Activated T-helper 2 cell treated with anti-CD3 and anti-CD28 coated beads, Interferon-gamma antibody, Interleukin-2, Interleukin-4, amounts not matched to agents 10 μg/mL and 5 μg/mL and 100 μg/mL, durations not matched to agents 14 hours and 24 hours and 36 hours (primary cell): ENCODE measurements at regions not wholly inside any gene's neighbourhood (a gene's known extent, or its start where the extent isn't known, plus 50 kb on each side); places are given as distances from the start of the nearest gene placed in this dataset.

Experiments used
- DNase-seq: peaks from one replicate; pipeline ENCODE4 v3.0.0; 2021; ENCODE audit warnings: low spot score
- H3K27ac Mint-ChIP-seq: one replicate; pipeline ENCODE4 v1.8.0; 2021; ENCODE audit warnings: mixed read lengths
- H3K27me3 Mint-ChIP-seq: one replicate; pipeline ENCODE4 v1.8.0; 2021; ENCODE audit warnings: low read depth, mixed read lengths
- H3K36me3 Mint-ChIP-seq: one replicate; pipeline ENCODE4 v1.8.0; 2021; ENCODE audit warnings: low read depth, mixed read lengths
- H3K4me1 Mint-ChIP-seq: one replicate; pipeline ENCODE4 v1.8.0; 2021; ENCODE audit warnings: low read depth, mixed read lengths
- H3K4me3 Mint-ChIP-seq: one replicate; pipeline ENCODE4 v1.8.0; 2021; ENCODE audit warnings: low read depth, mild to moderate bottlenecking, moderate library complexity, mixed read lengths
- H3K9me3 Mint-ChIP-seq: one replicate; pipeline ENCODE4 v1.8.0; 2021; ENCODE audit warnings: mixed read lengths
- intact Hi-C: fragments of 100-400 bp; cut with micrococcal nuclease; formaldehyde crosslinking; loops from one replicate; pipeline ENCODE4 v1.15.1; 2023

DNA sequence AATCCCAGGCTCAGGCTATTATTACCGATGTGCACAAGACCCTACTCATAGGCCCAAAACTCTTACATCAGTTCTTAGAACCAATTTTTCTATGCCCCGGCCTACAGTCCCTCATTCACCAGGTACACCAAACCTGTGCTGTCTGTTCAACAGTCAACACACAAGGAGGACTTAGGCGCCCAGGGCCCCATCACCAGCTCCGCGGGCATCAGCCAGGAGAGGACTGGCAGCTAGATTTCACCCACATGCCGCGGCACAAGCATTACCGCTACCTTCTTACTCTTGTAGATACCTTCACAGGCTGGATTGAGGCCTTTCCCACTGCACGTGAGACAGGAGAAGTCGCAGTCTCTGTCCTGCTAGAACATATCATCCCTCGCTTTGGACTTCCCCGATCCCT is 962.5 kb downstream of the RPA4 start:
- DNase-seq = no peak
- Mint-ChIP-seq H3K9me3 (peaks cover 47% of the 10 kb centered on the region), H3K27me3 (no peaks in the 10 kb centered on the region), H3K27ac (no peak overlapping the region), H3K36me3 (no peaks in the 10 kb centered on the region), H3K4me1 (no peaks in the 10 kb centered on the region), H3K4me3 (no peak overlapping the region)
- intact Hi-C loops = no loop called here

DNA sequence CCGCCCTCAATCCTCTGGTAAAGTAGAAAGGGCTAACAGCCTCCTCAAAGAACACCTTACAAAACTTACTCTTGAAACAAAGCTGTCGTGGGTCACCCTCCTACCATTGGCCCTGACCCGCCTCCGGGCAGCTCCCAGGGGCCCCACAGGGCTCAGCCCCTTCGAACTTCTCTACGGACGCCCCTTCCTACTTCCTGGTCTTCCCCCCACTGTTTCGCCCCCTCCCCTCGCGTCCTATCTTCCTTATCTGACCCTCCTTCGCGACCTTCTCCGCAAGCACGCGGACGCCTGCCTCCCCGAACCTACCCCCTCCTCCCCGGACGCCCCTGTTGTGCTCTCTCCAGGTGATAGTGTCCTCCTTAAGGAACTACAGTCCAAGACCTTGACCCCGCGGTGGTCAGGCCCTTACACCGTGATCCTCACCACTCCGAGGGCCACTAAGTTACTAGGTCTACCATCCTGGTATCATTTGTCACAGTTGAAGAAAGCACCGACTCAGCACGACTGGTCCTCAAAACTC is 963.1 kb downstream of the RPA4 start:
- peaks cover 47% of the 10 kb centered on the region for H3K9me3 Mint-ChIP-seq
- H3K4me3 Mint-ChIP-seq = no peak overlapping the region
- H3K27me3 Mint-ChIP-seq = no peaks in the 10 kb centered on the region
- no peak overlapping the region for H3K27ac Mint-ChIP-seq
- intact Hi-C loops = no loop called here
- no peaks in the 10 kb centered on the region for H3K4me1 Mint-ChIP-seq
- no peaks in the 10 kb centered on the region for H3K36me3 Mint-ChIP-seq
- no peak for DNase-seq

DNA sequence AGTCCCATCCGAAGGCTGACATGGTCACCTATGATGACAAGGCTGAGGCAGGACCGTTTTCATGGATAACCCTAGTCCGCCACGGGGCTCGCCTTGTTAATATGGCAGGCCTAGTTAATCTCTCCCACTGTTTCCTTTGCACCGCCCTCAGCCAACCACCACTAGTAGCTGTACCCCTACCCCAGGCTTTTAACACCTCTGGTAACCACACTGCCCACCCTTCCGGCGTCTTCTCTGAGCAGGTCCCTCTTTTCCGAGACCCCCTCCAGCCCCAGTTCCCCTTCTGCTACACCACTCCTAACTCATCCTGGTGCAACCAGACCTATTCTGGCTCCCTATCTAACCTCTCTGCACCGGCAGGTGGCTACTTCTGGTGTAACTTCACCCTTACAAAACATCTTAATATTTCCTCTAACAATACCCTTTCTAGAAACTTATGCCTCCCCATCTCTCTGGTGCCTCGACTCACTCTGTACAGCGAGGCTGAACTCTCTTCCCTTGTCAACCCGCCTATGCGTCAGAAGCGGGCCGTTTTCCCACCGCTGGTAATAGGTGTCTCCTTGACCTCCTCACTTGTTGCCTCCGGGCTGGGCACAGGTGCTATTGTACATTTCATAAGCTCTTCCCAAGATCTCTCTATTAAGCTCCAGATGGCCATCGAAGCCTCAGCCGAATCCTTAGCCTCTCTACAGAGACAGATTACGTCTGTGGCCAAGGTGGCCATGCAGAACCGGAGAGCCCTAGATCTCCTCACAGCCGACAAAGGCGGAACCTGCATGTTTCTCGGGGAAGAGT is 964.4 kb downstream of the RPA4 start:
- intact Hi-C loops = no loop called here

DNA sequence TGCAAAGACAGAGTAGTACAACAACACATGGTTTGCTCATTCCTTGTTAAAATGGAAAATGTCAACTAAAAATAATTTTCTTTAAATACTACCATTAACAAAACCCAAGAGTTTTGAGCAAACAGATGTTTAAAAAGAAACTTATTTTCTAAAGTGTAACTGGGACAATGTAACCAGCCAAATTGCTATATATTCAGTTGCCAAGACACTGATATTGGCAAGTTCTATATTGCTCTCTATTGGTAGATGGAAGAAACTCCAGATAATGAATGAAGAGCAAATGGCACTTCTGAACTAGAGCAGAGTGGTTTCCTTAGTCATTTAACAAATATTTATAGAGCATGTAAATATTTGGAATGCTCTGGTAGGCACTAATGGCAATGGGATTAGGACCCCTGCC is 966.2 kb downstream of the RPA4 start:
- DNase-seq = no peak
- no peaks in the 10 kb centered on the region for H3K36me3 Mint-ChIP-seq
- peaks cover 28% of the 10 kb centered on the region for H3K9me3 Mint-ChIP-seq
- intact Hi-C loops = no loop called here
- no peak overlapping the region for H3K27ac Mint-ChIP-seq
- H3K4me3 Mint-ChIP-seq = no peak overlapping the region
- no peaks in the 10 kb centered on the region for H3K4me1 Mint-ChIP-seq
- no peaks in the 10 kb centered on the region for H3K27me3 Mint-ChIP-seq

More for the DNA sequence above, 964.4 kb downstream of the RPA4 start:
- Mint-ChIP-seq H3K9me3 (peaks cover 40% of the 10 kb centered on the region), H3K36me3 (no peaks in the 10 kb centered on the region), H3K27ac (no peak overlapping the region), H3K27me3 (no peaks in the 10 kb centered on the region), H3K4me3 (no peak overlapping the region), H3K4me1 (no peaks in the 10 kb centered on the region)
- no peak for DNase-seq

DNA sequence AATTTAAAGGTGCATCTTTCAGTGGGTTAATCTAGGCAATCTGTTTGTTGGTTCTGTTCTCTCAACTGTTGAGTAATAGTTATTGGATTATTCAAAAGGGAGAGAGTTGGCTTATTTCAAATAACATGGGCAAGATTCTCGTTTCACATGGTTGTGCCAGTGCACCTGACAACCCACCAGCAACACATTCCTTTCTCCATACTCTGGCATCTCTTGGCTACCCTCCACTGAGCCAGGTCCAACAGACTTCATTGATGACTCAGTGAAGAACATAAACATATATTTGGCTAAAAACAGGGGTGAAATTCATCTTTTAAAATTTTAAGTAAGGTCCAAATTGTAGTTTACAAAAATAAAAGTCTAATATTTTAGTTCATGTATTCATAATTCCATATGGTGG is 967.2 kb downstream of the RPA4 start:
- Mint-ChIP-seq H3K36me3 (no peaks in the 10 kb centered on the region), H3K4me1 (no peaks in the 10 kb centered on the region), H3K27ac (no peak overlapping the region), H3K4me3 (no peak overlapping the region), H3K9me3 (peaks cover 19% of the 10 kb centered on the region), H3K27me3 (no peaks in the 10 kb centered on the region)
- intact Hi-C loops = no loop called here
- no peak for DNase-seq

DNA sequence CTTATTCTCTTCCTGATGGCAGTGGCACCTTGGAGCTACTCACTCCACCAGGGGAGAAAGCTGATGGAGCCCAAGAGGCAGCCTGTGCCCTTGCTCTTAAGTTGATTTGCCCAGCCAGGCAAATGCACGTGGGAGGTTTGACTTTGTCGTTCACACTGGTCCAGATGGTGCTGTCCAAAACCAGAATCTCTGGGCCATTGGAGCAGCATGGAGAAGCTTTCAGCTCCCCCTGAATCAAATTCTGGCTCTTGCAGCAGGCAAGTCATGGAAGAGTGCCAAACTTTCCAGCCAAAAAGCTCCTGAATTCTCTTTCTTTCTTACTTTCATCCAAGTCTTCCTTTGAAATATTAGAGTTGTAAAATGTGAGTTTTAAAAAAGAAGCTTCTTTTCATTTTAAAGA is 970.4 kb downstream of the RPA4 start:
- no peak overlapping the region for H3K4me3 Mint-ChIP-seq
- DNase-seq = no peak
- H3K27me3 Mint-ChIP-seq = no peaks in the 10 kb centered on the region
- no peaks in the 10 kb centered on the region for H3K4me1 Mint-ChIP-seq
- H3K9me3 Mint-ChIP-seq = peaks cover 4% of the 10 kb centered on the region
- no peak overlapping the region for H3K27ac Mint-ChIP-seq
- no peaks in the 10 kb centered on the region for H3K36me3 Mint-ChIP-seq
- intact Hi-C loops = no loop called here

DNA sequence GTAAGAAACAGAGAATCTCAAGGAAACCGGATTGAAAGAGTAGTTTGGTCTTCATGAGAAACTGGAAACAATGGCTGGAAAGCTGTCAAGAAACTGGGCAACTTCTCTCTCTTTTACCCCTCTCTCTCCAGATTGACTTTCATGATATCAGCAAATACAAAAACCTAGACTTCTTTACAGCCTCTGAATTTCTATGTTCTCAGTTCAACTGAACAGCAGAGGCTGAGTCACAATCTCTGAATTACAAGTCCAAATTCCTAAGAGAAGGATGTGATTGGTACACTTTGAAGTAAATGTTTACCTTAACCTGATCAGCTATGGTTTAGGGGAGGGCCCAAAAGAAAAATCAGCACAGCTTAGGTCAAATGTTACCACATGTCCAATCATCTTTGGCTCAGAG is 974.9 kb downstream of the RPA4 start:
- no peaks in the 10 kb centered on the region for H3K36me3 Mint-ChIP-seq
- no peak overlapping the region for H3K4me3 Mint-ChIP-seq
- no peak for DNase-seq
- no peaks in the 10 kb centered on the region for H3K4me1 Mint-ChIP-seq
- H3K27me3 Mint-ChIP-seq = no peaks in the 10 kb centered on the region
- no peak overlapping the region for H3K27ac Mint-ChIP-seq
- intact Hi-C loops = no loop called here
- no peaks in the 10 kb centered on the region for H3K9me3 Mint-ChIP-seq

DNA sequence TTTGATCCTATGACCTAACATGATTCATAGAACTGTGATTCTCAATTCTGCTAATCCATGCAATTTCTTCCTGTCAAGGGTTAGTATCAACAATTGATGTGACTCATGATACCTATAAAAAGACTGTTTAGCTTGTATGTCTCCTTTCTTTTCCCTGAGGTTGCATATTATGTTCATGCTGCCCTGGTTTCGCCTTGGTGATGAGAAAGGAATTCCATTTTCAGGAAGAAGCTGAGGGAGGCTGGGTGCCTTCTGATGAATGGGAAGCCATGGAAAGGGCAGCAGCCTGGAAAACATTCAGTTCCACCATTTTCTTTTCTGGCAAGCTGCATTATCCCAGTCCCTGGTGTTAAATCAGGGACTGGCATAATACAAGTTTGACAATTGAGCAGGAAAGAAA is 976.5 kb downstream of the RPA4 start:
- no peak for DNase-seq
- Mint-ChIP-seq H3K4me1 (no peaks in the 10 kb centered on the region), H3K27ac (no peak overlapping the region), H3K9me3 (no peaks in the 10 kb centered on the region), H3K36me3 (no peaks in the 10 kb centered on the region), H3K27me3 (no peaks in the 10 kb centered on the region), H3K4me3 (no peak overlapping the region)
- intact Hi-C loops = no loop called here

DNA sequence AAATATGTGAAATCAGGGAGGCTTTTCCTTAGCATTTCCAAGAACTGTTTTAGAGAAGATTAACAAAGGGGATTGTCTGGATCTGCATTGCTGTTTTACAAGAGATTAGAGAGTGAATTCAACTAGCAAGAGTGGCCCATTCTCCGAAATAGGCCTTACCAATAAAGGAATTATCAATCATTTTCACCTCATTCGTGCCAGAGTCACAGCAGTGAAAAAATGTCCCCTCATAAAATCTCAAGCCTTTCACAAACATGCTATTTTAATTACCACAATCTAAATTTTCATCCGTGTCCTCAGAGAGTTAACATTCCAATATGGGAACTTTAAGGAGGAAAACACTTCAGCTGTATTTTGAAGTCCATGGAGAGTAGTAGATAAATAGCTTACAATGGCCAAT is 979.6 kb downstream of the RPA4 start:
- no peaks in the 10 kb centered on the region for H3K9me3 Mint-ChIP-seq
- no peak overlapping the region for H3K27ac Mint-ChIP-seq
- no peaks in the 10 kb centered on the region for H3K4me1 Mint-ChIP-seq
- DNase-seq = no peak
- intact Hi-C loops = no loop called here
- H3K36me3 Mint-ChIP-seq = no peaks in the 10 kb centered on the region
- H3K27me3 Mint-ChIP-seq = no peaks in the 10 kb centered on the region
- H3K4me3 Mint-ChIP-seq = no peak overlapping the region

DNA sequence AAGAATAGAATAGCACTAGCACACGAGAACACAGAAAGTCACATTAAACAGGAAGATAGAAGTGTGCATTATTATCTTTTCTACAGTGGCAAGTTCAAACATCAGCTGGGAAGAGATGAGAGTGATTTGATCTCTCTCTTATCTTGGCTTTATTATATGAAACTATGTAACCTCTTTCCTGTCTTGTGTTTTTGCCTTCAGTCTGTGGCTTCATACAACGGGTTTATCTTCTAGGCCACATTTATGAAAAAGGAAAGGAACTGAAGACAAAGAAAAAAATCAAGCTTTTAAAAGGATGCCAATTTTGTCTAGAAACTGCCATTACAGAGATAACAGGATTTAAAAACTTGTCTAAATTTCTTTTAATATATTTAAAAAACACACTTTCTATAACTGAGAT is 983.6 kb downstream of the RPA4 start:
- Mint-ChIP-seq H3K4me3 (no peak overlapping the region), H3K4me1 (no peaks in the 10 kb centered on the region), H3K27me3 (no peaks in the 10 kb centered on the region), H3K36me3 (no peaks in the 10 kb centered on the region), H3K27ac (no peak overlapping the region), H3K9me3 (no peaks in the 10 kb centered on the region)
- no peak for DNase-seq
- intact Hi-C loops = no loop called here

DNA sequence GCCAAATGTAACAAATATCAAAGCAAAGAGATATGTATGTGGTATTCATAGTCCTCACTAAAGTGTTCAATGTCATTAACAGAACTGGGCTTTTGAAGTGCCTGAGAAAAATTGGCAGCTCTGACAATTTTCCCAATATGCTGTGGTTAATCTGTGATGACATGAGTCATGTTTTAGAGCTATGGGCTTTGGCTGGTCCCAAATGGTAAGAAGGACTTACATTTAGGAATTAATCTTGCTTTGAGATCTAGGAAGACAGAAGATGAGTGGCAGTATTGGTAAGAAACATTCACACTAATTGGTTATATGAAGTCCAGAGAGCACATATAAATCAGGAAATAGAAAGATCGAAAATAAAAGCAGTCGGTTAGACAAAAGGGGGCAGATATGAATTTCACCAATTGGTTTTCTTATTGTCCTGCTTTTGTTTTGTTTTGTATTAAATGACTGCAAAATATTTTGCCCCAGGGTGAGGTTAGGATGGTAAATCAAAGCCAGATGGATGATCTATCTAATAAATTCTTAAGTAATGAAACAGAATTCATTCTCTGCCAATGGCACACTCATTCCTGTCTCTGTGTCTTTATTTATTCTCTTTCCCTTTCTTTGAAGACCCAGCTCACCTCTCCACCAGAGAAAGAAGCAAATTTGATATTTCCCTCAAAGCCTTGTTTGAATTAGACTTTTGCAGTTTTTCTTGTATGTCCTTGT is 993.1 kb downstream of the RPA4 start:
- H3K27me3 Mint-ChIP-seq = no peaks in the 10 kb centered on the region
- no peaks in the 10 kb centered on the region for H3K36me3 Mint-ChIP-seq
- no peaks in the 10 kb centered on the region for H3K4me1 Mint-ChIP-seq
- H3K9me3 Mint-ChIP-seq = no peaks in the 10 kb centered on the region
- H3K4me3 Mint-ChIP-seq = no peak overlapping the region
- H3K27ac Mint-ChIP-seq = no peak overlapping the region
- DNase-seq = no peak
- intact Hi-C loops = no loop called here

DNA sequence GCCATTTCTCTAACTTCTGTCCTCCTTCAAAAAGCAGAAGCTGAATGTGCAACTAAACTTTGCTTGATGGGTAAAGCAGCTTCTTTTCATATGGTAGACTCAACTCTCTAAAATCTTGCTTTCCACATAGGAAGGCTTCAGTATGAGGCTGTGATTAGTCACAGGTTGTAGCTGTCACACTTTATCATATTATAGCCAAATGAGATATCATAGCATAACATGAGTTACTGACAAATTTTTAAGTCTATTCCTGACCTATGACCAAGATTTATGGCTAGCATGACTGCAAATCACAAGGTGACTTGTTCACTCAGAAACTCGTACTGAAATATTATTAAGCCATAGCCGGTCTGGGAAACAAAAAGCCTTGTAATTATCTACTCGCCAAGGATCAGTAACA is 998.6 kb downstream of the RPA4 start:
- intact Hi-C loops = no loop called here
- no peak for DNase-seq
- Mint-ChIP-seq H3K27ac (no peak overlapping the region), H3K4me3 (no peak overlapping the region), H3K36me3 (no peaks in the 10 kb centered on the region), H3K4me1 (no peaks in the 10 kb centered on the region), H3K9me3 (no peaks in the 10 kb centered on the region), H3K27me3 (no peaks in the 10 kb centered on the region)

DNA sequence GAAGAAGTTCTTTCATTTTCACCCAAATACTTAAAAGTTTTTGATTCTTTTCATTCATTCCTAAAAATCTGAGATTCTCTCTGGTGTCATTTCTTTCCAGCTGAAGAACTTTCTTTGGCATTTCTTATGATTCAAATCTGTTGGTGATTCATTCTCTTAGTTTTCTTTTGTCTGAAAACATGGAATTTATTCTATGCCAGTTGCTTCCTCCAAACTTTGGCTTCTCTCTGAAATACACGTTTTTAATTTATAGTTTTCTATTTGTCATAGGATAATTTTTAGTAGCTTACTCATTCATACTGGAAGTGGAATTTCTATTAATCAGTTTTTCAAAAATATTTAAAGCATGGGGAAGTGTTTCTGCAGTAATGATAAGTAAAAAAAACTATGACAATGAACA is 1012.0 kb downstream of the RPA4 start:
- Mint-ChIP-seq H3K4me3 (no peak overlapping the region), H3K9me3 (peaks cover 8% of the 10 kb centered on the region), H3K4me1 (no peaks in the 10 kb centered on the region), H3K36me3 (no peaks in the 10 kb centered on the region), H3K27me3 (no peaks in the 10 kb centered on the region), H3K27ac (no peak overlapping the region)
- intact Hi-C loops = no loop called here
- no peak for DNase-seq
